ENCODE measurements at regions not wholly inside any gene's neighbourhood (a gene's known extent, or its start where the extent isn't known, plus 50 kb on each side); places are given as distances from the start of the nearest gene placed in this dataset.

- DNase-seq: no peak
- H3K4me1 Mint-ChIP-seq (ENCODE audit: low read depth): no peaks in the 10 kb centered on the region
- CTCF ChIA-PET: no interaction called here
- H3K36me3 Mint-ChIP-seq (ENCODE audit: low read depth): no peaks in the 10 kb centered on the region
- intact Hi-C loops (cut with micrococcal nuclease): no loop called here
- H3K4me3 Mint-ChIP-seq: no peak overlapping the region
- no peaks in the 10 kb centered on the region for H3K9me3 Mint-ChIP-seq
- H3K27me3 Mint-ChIP-seq (ENCODE audit: low read depth): peaks cover 3% of the 10 kb centered on the region
- no peak overlapping the region for H3K27ac Mint-ChIP-seq
Measured at GRCh38 chr1:14067711-14068110, 367.7 kb downstream of the PRDM2 start.

DNA sequence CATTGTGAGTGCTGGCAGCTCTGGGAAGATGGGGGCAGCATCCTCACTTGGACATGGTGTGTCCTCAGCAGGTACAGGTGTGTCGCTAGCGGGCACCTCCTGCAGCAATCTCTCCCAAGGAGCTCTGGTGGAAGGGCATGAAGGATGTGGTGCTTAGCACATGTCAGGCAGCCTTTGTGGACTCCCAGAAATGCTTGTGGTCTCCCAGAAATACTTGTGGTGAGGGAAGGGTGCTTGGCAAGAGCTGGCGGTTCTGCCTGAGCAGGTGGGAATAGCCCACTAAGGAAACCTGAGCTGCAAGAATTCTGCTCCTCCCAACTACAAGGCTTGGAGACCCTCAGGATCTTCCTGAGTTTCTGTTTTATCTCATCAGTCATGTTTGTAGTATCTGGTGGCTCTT, 371.6 kb downstream of the PRDM2 start:
- intact Hi-C loops (cut with micrococcal nuclease): no loop called here
- no peak overlapping the region for H3K4me3 Mint-ChIP-seq
- H3K4me1 Mint-ChIP-seq (ENCODE audit: low read depth): no peaks in the 10 kb centered on the region

GRCh38 chr1:14080653-14081052, 380.7 kb downstream of the PRDM2 start:
- no peaks in the 10 kb centered on the region for H3K4me1 Mint-ChIP-seq (ENCODE audit: low read depth)
- H3K36me3 Mint-ChIP-seq (ENCODE audit: low read depth): no peaks in the 10 kb centered on the region
- H3K27ac Mint-ChIP-seq: no peak overlapping the region
- CTCF ChIA-PET: no interaction called here
- DNase-seq: no peak
- peaks cover 9% of the 10 kb centered on the region for H3K27me3 Mint-ChIP-seq (ENCODE audit: low read depth)
- intact Hi-C loops (cut with micrococcal nuclease): no loop called here
- no peak overlapping the region for H3K4me3 Mint-ChIP-seq
- no peaks in the 10 kb centered on the region for H3K9me3 Mint-ChIP-seq

More for the DNA sequence above, 371.6 kb downstream of the PRDM2 start:
- Mint-ChIP-seq H3K27ac (no peak overlapping the region), H3K9me3 (no peaks in the 10 kb centered on the region), H3K36me3 (ENCODE audit: low read depth) (no peaks in the 10 kb centered on the region), H3K27me3 (ENCODE audit: low read depth) (peaks cover 3% of the 10 kb centered on the region)
- CTCF ChIA-PET: no interaction called here
- no peak for DNase-seq

- no peak overlapping the region for H3K27ac Mint-ChIP-seq
- no peaks in the 10 kb centered on the region for H3K36me3 Mint-ChIP-seq (ENCODE audit: low read depth)
- DNase-seq: no peak
- H3K4me3 Mint-ChIP-seq: no peak overlapping the region
- CTCF ChIA-PET: interaction anchor here (0.7 kb wide), 1 partner anchor 848 kb away, joined by 3 read pairs; no protein-coding TSS in a partner anchor
- H3K4me1 Mint-ChIP-seq (ENCODE audit: low read depth): no peaks in the 10 kb centered on the region
- H3K27me3 Mint-ChIP-seq (ENCODE audit: low read depth): peaks cover 8% of the 10 kb centered on the region
- no peaks in the 10 kb centered on the region for H3K9me3 Mint-ChIP-seq
- intact Hi-C loops (cut with micrococcal nuclease): no loop called here
Measured at GRCh38 chr1:14082331-14082730, 382.3 kb downstream of the PRDM2 start.

- H3K36me3 Mint-ChIP-seq (ENCODE audit: low read depth): no peaks in the 10 kb centered on the region
- intact Hi-C loops (cut with micrococcal nuclease): no loop called here
- H3K27me3 Mint-ChIP-seq (ENCODE audit: low read depth): peaks cover 5% of the 10 kb centered on the region
- H3K4me1 Mint-ChIP-seq (ENCODE audit: low read depth): no peaks in the 10 kb centered on the region
- no peaks in the 10 kb centered on the region for H3K9me3 Mint-ChIP-seq
- DNase-seq: no peak
- CTCF ChIA-PET: no interaction called here
- no peak overlapping the region for H3K4me3 Mint-ChIP-seq
- no peak overlapping the region for H3K27ac Mint-ChIP-seq
Measured at GRCh38 chr1:14083277-14083676, 383.3 kb downstream of the PRDM2 start.

GRCh38 chr1:14083706-14084105, 383.7 kb downstream of the PRDM2 start:
- H3K4me1 Mint-ChIP-seq (ENCODE audit: low read depth): no peaks in the 10 kb centered on the region
- no peak overlapping the region for H3K4me3 Mint-ChIP-seq
- CTCF ChIA-PET: no interaction called here
- intact Hi-C loops (cut with micrococcal nuclease): no loop called here
- H3K27me3 Mint-ChIP-seq (ENCODE audit: low read depth): peaks cover 5% of the 10 kb centered on the region
- no peak overlapping the region for H3K27ac Mint-ChIP-seq
- no peaks in the 10 kb centered on the region for H3K36me3 Mint-ChIP-seq (ENCODE audit: low read depth)
- no peaks in the 10 kb centered on the region for H3K9me3 Mint-ChIP-seq
- no peak for DNase-seq

DNA sequence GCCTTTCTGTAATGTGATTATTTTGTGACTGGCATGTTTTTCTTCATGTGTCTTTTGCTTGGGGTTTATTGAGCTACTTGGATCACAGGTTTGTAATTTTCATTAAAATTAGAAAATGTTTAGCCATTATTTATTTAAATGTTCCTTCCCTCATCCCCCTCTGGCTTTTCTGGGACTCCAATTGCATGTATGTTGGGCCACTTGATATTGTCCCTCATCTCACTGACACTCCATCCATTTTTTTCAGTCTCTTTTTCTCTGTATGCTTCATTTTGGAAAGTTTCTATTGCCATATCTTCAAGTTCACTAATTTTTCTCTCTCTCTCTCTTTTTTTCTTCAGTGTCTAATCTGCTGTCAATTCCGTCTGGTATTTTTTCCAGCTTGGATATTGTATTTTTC, 390.1 kb downstream of the PRDM2 start:
- no peak overlapping the region for H3K27ac Mint-ChIP-seq
- intact Hi-C loops (cut with micrococcal nuclease): no loop called here
- CTCF ChIA-PET: no interaction called here

GRCh38 chr1:14090531-14090930, 390.5 kb downstream of the PRDM2 start:
- Mint-ChIP-seq H3K9me3 (peaks cover 9% of the 10 kb centered on the region), H3K36me3 (ENCODE audit: low read depth) (peaks cover 1% of the 10 kb centered on the region), H3K4me1 (ENCODE audit: low read depth) (no peaks in the 10 kb centered on the region), H3K27ac (no peak overlapping the region), H3K27me3 (ENCODE audit: low read depth) (peaks cover 19% of the 10 kb centered on the region), H3K4me3 (no peak overlapping the region)
- CTCF ChIA-PET: no interaction called here
- intact Hi-C loops (cut with micrococcal nuclease): no loop called here
- no peak for DNase-seq

More for the DNA sequence above, 390.1 kb downstream of the PRDM2 start:
- Mint-ChIP-seq H3K4me1 (ENCODE audit: low read depth) (no peaks in the 10 kb centered on the region), H3K36me3 (ENCODE audit: low read depth) (peaks cover 1% of the 10 kb centered on the region), H3K9me3 (peaks cover 9% of the 10 kb centered on the region), H3K27me3 (ENCODE audit: low read depth) (peaks cover 19% of the 10 kb centered on the region), H3K4me3 (no peak overlapping the region)
- DNase-seq: no peak

- Mint-ChIP-seq H3K36me3 (ENCODE audit: low read depth) (peaks cover 1% of the 10 kb centered on the region), H3K27ac (no peak overlapping the region), H3K27me3 (ENCODE audit: low read depth) (peaks cover 20% of the 10 kb centered on the region), H3K4me3 (no peak overlapping the region), H3K9me3 (peaks cover 9% of the 10 kb centered on the region), H3K4me1 (ENCODE audit: low read depth) (no peaks in the 10 kb centered on the region)
- CTCF ChIA-PET: interaction anchor here (1.3 kb wide), 1 partner anchor 10 kb away, joined by 3 read pairs; no protein-coding TSS in a partner anchor
- DNase-seq: no peak
- intact Hi-C loops (cut with micrococcal nuclease): loop anchor here (2.0 kb wide), 1 partner anchor 320 kb away; no protein-coding TSS in a partner anchor
Measured at GRCh38 chr1:14094611-14095400, 394.8 kb downstream of the PRDM2 start.

GRCh38 chr1:14098294-14098913, 398.4 kb downstream of the PRDM2 start:
- Mint-ChIP-seq H3K36me3 (ENCODE audit: low read depth) (no peaks in the 10 kb centered on the region), H3K4me3 (no peak overlapping the region), H3K9me3 (no peaks in the 10 kb centered on the region), H3K27ac (no peak overlapping the region), H3K4me1 (ENCODE audit: low read depth) (no peaks in the 10 kb centered on the region), H3K27me3 (ENCODE audit: low read depth) (peaks cover 14% of the 10 kb centered on the region)
- no peak for DNase-seq
- CTCF ChIA-PET: interaction anchor here (0.7 kb wide), 1 partner anchor 12 kb away, joined by 4 read pairs; no protein-coding TSS in a partner anchor
- intact Hi-C loops (cut with micrococcal nuclease): no loop called here

DNA sequence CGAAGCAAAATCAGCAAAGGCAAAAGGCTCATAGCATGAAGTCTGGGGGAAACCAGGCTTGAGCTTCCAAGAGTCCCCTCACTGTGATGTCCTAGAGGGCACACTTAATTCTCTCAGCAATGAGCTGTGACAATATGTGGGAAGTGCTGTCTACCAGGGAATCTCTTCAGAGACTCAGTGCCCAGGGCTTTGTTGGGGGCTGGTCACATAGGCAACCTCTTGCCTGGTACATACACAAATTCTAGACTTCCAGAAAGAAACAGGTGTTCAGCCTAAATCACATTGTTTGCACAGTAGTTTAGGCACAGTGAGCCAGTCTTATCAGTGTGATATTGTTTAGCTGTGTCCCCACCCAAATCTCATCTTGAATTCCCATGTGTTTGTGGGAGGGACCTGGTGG, 400.5 kb downstream of the PRDM2 start:
- CTCF ChIA-PET: no interaction called here
- intact Hi-C loops (cut with micrococcal nuclease): no loop called here
- H3K27ac Mint-ChIP-seq: no peak overlapping the region
- peaks cover 13% of the 10 kb centered on the region for H3K27me3 Mint-ChIP-seq (ENCODE audit: low read depth)
- H3K36me3 Mint-ChIP-seq (ENCODE audit: low read depth): no peaks in the 10 kb centered on the region
- H3K4me1 Mint-ChIP-seq (ENCODE audit: low read depth): no peaks in the 10 kb centered on the region
- DNase-seq: no peak
- H3K9me3 Mint-ChIP-seq: no peaks in the 10 kb centered on the region
- no peak overlapping the region for H3K4me3 Mint-ChIP-seq

DNA sequence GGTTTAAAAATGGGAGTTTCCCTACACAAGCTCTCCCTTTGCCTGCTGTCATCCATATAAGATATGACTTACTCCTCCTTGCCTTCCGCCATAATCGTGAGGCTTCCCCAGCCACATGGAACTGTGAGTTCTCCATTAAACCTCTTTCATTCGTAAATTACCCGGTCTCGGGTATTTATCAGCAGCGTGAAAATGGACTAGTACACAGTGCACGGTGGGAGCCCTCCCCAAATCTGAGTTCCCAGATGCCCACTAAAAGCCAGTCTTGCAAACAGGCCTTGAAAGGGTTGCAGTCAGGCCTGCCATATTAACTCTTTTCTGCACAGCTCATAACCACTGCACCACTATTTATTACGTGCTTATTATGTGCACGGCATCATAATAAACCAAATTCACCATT, 400.9 kb downstream of the PRDM2 start:
- CTCF ChIA-PET: no interaction called here
- Mint-ChIP-seq H3K36me3 (ENCODE audit: low read depth) (no peaks in the 10 kb centered on the region), H3K27me3 (ENCODE audit: low read depth) (peaks cover 13% of the 10 kb centered on the region), H3K4me3 (no peak overlapping the region), H3K9me3 (no peaks in the 10 kb centered on the region), H3K4me1 (ENCODE audit: low read depth) (no peaks in the 10 kb centered on the region), H3K27ac (no peak overlapping the region)
- intact Hi-C loops (cut with micrococcal nuclease): no loop called here
- no peak for DNase-seq

- Mint-ChIP-seq H3K27me3 (ENCODE audit: low read depth) (peaks cover 13% of the 10 kb centered on the region), H3K9me3 (no peaks in the 10 kb centered on the region), H3K4me1 (ENCODE audit: low read depth) (no peaks in the 10 kb centered on the region), H3K36me3 (ENCODE audit: low read depth) (no peaks in the 10 kb centered on the region), H3K27ac (no peak overlapping the region), H3K4me3 (no peak overlapping the region)
- intact Hi-C loops (cut with micrococcal nuclease): no loop called here
- DNase-seq: no peak
- CTCF ChIA-PET: no interaction called here
Measured at GRCh38 chr1:14102180-14102579, 402.2 kb downstream of the PRDM2 start.

Data from activated naive CD4-positive, alpha-beta T cell treated with anti-CD3 and anti-CD28 coated beads for 36 hours (primary cell).